SK-N-SH treated with all-trans-retinoic acid at 6 μM for 48 hours (cell line): ENCODE measurements at regions not wholly inside any gene's neighbourhood (a gene's known extent, or its start where the extent isn't known, plus 50 kb on each side); places are given as distances from the start of the nearest gene placed in this dataset.

ENCODE experiments used
- ATAC-seq: fragments of 200-7000 bp; cut with Tn5 transposase; 3 replicates; pipeline ENCODE4 v1.9.1; 2020; ENCODE audit warnings: mild to moderate bottlenecking, moderate library complexity
- ARNTL ChIP-seq: fragments of 450-650 bp; formaldehyde crosslinking; IDR thresholded peaks from 2 replicates; pipeline ENCODE4 v1.5.0; 2020; ENCODE audit warnings: low read depth, mild to moderate bottlenecking, moderate library complexity, borderline replicate concordance
- BACH2 ChIP-seq: fragments of 250-450 bp; sonication (Bioruptor Pico); IDR thresholded peaks from 2 replicates; pipeline ENCODE4 v1.9.0; 2021; ENCODE audit warnings: mild to moderate bottlenecking, borderline replicate concordance
- CREB5 ChIP-seq: fragments of 250-450 bp; sonication (Bioruptor Pico); IDR thresholded peaks from 2 replicates; pipeline ENCODE4 v1.5.1; 2020; ENCODE audit warnings: low read depth, mild to moderate bottlenecking, moderate library complexity
- CSDC2 ChIP-seq: fragments of 250-450 bp; sonication (Bioruptor Pico); IDR thresholded peaks from 2 replicates; pipeline ENCODE4 v1.5.0; 2020; ENCODE audit warnings: mild to moderate bottlenecking, moderate library complexity
- CSRNP3 ChIP-seq: fragments of 250-450 bp; sonication (Bioruptor Pico); IDR thresholded peaks from 2 replicates; pipeline ENCODE4 v1.5.1; 2021; ENCODE audit warnings: mild to moderate bottlenecking, moderate library complexity
- ESRRG ChIP-seq: fragments of 250-450 bp; sonication (Bioruptor Pico); IDR thresholded peaks from 2 replicates; pipeline ENCODE4 v1.6.1; 2021; ENCODE audit warnings: mild to moderate bottlenecking
- GLIS3 ChIP-seq: fragments of 250-450 bp; sonication (Bioruptor Pico); IDR thresholded peaks from 2 replicates; pipeline ENCODE4 v1.5.0; 2020; ENCODE audit warnings: mild to moderate bottlenecking, moderate library complexity
- ISL1 ChIP-seq: fragments of 250-450 bp; sonication (Bioruptor Pico); IDR thresholded peaks from 2 replicates; pipeline ENCODE4 v2.1.2; 2022; ENCODE audit warnings: mild to moderate bottlenecking, moderate library complexity
- OSR1 ChIP-seq: fragments of 250-450 bp; sonication (Bioruptor Pico); IDR thresholded peaks from 2 replicates; pipeline ENCODE4 v1.8.0; 2022; ENCODE audit warnings: moderate library complexity, mild to moderate bottlenecking, inconsistent platforms
- PATZ1 ChIP-seq: fragments of 250-450 bp; sonication (Bioruptor Pico); IDR thresholded peaks from 2 replicates; pipeline ENCODE4 v1.8.0; 2020; ENCODE audit warnings: mild to moderate bottlenecking, moderate library complexity, borderline replicate concordance
- POU6F1 ChIP-seq: fragments of 250-450 bp; sonication (Bioruptor Pico); IDR thresholded peaks from 2 replicates; pipeline ENCODE4 v1.8.0; 2021; ENCODE audit warnings: low read depth, mild to moderate bottlenecking, moderate library complexity, borderline replicate concordance
- PPARA ChIP-seq: fragments of 250-450 bp; sonication (Bioruptor Pico); IDR thresholded peaks from 2 replicates; pipeline ENCODE4 v1.5.0; 2020; ENCODE audit warnings: mild to moderate bottlenecking, borderline replicate concordance
- SNAI2 ChIP-seq: fragments of 250-450 bp; sonication (Bioruptor Pico); IDR thresholded peaks from 2 replicates; pipeline ENCODE4 v1.5.0; 2020; ENCODE audit warnings: mild to moderate bottlenecking, moderate library complexity
- TCF4 ChIP-seq: fragments of 250-450 bp; sonication (Bioruptor Pico); IDR thresholded peaks from 2 replicates; pipeline ENCODE4 v1.8.0; 2021; ENCODE audit warnings: mild to moderate bottlenecking, moderate library complexity, borderline replicate concordance
- TOX ChIP-seq: fragments of 250-450 bp; sonication (Bioruptor Pico); IDR thresholded peaks from 2 replicates; pipeline ENCODE4 v1.8.0; 2021; ENCODE audit warnings: mild to moderate bottlenecking, moderate library complexity, borderline replicate concordance
- ZC3H10 ChIP-seq: fragments of 250-450 bp; sonication (Bioruptor Pico); IDR thresholded peaks from 2 replicates; pipeline ENCODE4 v1.5.1; 2021; ENCODE audit warnings: mild to moderate bottlenecking, moderate library complexity
- ZFP3 ChIP-seq: fragments of 250-450 bp; sonication (Bioruptor Pico); IDR thresholded peaks from 2 replicates; pipeline ENCODE4 v1.5.0; 2020; ENCODE audit warnings: mild to moderate bottlenecking, moderate library complexity
- ZNF565 ChIP-seq: fragments of 450-650 bp; formaldehyde crosslinking; conservative IDR thresholded peaks from 2 replicates; pipeline ENCODE4 v1.5.0; 2020; ENCODE audit warnings: low read depth, mild to moderate bottlenecking, moderate library complexity
- ZNF70 ChIP-seq: fragments of 450-650 bp; formaldehyde crosslinking; IDR thresholded peaks from 2 replicates; pipeline ENCODE4 v1.5.0; 2020; ENCODE audit warnings: mild to moderate bottlenecking, moderate library complexity
- ZNF8 ChIP-seq: fragments of 450-650 bp; formaldehyde crosslinking; IDR thresholded peaks from 2 replicates; pipeline ENCODE4 v1.5.0; 2020; ENCODE audit warnings: mild to moderate bottlenecking, moderate library complexity

- TF ChIP-seq GLIS3 = no peak
- TF ChIP-seq ZFP3 = no peak
- no peak for TF ChIP-seq TCF4 (CRISPR knock-in tag)
- TF ChIP-seq CREB5 (CRISPR knock-in tag) = no peak
- no peak for TF ChIP-seq ISL1 (CRISPR knock-in tag)
- no peak for TF ChIP-seq POU6F1
- TF ChIP-seq ZNF565 (CRISPR knock-in tag) = no peak
- no peak for TF ChIP-seq SNAI2 (CRISPR knock-in tag)
- peak; percentile 89 for ATAC-seq
Observed at GRCh38 chr9:79176014-79176697, 395.6 kb upstream of the TLE4 start.

- TF ChIP-seq PPARA (CRISPR knock-in tag) = no peak
- TF ChIP-seq ISL1 (CRISPR knock-in tag) = no peak
- TF ChIP-seq BACH2 (CRISPR knock-in tag) = no peak
- no peak for TF ChIP-seq OSR1 (CRISPR knock-in tag)
- TF ChIP-seq ZC3H10 (CRISPR knock-in tag) = no peak
- no peak for TF ChIP-seq ZNF8 (CRISPR knock-in tag)
- TF ChIP-seq ZNF565 (CRISPR knock-in tag) = no peak
- TF ChIP-seq ARNTL (CRISPR knock-in tag) = no peak
- TF ChIP-seq ZFP3 = no peak
- TF ChIP-seq CSRNP3 (CRISPR knock-in tag) = no peak
- TF ChIP-seq ESRRG (CRISPR knock-in tag) = no peak
- TF ChIP-seq SNAI2 (CRISPR knock-in tag) = no peak
- no peak for TF ChIP-seq CREB5 (CRISPR knock-in tag)
- no peak for TF ChIP-seq PATZ1 (CRISPR knock-in tag)
- TF ChIP-seq CSDC2 (CRISPR knock-in tag) = no peak
- TF ChIP-seq ZNF70 = no peak
- no peak for TF ChIP-seq GLIS3
- TF ChIP-seq TOX (CRISPR knock-in tag) = no peak
- no peak for TF ChIP-seq POU6F1
- ATAC-seq = no peak
Observed at GRCh38 chr9:79184831-79185230, 386.9 kb upstream of the TLE4 start.

GRCh38 chr9:79185866-79186265, 385.9 kb upstream of the TLE4 start:
- TF ChIP-seq ZFP3 = no peak
- no peak for TF ChIP-seq PPARA (CRISPR knock-in tag)
- TF ChIP-seq ZNF8 (CRISPR knock-in tag) = no peak
- no peak for ATAC-seq
